ENCODE measurements at regions not wholly inside any gene's neighbourhood (a gene's known extent, or its start where the extent isn't known, plus 50 kb on each side); places are given as distances from the start of the nearest gene placed in this dataset.

DNA sequence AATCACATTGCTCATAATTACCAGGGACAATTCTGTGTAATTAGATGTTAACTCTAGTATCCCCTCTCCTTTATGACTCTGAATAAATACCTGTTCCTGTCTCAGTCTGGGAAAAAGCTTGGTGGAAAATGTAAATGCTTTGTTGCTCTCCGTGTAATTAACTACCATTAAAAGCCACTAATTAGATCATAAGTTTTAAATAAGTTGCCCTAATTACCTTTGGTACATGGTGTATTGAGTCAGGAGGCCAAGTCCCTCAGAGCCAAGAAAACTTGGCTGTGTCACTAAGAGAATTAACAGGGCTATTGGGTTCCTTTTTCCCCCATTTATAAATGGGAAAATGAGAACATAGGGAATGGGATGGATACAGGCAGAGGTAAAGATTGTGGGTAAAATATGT, 617.6 kb downstream of the TLR4 start:
- DNase-seq = peak; percentile 65

DNA sequence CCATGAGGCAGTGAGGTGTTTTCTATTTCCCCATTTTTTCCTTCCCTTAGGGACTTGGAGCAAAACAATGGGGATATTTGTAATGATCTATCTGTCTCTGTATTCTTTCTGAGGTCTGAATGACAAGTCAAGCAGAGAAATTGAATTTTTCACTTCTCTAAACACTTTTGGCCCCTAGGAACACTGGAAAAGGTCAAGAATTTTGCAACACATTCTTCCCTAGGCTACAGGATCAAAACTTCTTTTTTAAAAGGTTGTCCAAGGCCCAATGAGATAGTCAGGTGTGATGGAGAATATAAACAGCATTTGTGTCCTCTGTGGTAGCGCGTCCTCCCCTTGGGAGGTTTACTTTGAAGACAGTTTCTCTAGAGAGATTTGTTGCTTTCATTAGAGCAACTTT, 620.5 kb downstream of the TLR4 start:
- DNase-seq = no peak

DNA sequence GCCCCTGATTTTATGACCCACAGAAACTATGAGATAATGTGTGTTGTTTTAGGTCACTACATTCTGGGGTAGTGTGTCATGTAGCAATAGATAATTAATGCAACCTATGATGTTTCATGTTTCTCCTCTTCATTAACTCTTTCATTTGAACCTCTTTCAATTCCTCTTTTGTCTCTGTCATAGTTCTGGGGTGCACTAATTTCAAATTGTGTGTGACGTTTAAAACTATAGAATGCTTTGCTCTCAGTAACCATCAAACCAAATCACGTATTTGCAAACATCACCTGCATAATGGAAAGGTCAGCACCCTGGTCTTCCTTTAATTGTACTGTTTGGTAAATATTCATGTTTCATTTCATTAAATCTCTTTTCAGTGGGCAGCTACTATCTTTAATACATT, 621.6 kb downstream of the TLR4 start:
- no peak for DNase-seq

DNA sequence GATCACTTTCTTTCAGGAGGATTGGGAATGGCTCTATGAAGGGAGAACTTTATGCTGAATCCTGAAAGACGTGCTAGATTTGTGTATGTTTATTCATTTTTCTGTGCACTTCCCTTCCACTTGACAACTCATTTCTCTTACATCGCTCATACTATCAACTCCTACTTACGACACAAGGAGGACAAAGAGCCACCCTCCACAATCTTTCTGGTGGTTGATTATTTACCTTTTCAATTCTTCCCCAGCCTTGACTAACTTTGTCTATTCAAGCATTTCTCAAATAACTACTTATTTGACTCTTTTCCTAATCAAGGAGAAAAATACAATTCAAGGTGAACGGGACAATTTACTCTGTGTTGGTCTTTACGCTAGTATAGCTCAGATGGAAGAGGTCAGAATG, 622.1 kb downstream of the TLR4 start:
- no peak for DNase-seq

DNA sequence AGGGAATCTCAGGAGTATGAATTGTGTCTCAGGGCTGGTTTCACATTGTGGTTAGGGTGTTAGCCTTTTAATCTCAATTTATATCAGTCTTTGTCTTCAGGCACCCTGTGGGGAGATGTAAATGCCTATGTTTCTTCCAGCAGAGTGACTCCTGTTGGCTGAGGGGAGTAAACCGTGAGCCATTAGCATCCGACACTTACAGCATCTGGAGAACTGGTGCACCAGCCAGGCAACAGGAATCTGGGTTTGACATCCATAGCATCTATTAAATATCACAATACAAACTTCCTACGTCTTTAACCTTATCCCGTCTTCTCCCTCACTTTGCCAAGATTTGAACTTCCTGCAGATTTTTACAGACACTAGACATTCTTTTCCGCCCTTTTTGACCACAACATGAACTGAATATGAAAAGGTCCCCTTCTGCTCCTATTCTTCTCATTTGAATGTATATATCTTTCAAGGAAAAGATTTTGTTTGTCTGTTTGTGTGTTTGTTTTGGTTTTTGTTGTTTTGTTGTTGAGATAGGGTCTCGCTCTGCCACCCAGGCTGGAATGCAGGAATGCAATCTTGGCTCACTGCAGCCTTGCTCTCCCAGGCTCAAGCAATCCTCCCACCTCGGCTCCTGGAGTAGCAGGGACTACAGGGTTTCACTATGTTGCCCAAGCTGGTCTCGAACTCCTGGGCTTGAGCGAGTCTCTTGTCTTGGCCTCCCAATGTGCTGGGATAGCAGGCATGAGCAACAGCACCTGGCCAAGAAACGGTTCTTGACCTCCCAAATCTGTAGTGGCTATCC, 626.2 kb downstream of the TLR4 start:
- no peak for DNase-seq

DNA sequence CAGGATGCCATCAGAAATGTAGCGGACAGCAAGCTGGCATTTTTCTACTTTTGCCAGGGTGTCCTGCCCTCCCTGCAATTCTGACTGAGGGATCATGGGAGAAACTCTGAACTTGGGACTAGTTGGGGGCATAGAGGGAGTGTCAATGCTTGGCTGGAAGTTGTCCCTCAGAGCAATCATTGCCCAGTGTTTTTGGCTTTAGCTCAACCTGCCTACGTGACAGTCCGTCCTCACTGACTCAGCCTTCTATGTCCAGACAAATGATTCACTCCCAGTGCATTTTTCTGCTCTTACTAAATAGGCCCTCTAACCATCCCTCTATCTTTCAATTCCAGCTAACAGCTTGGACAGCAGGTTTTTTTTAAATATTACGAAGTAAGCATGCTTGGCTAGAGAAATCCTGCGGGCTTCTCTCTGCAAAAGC, 627.4 kb downstream of the TLR4 start:
- DNase-seq = no peak

DNA sequence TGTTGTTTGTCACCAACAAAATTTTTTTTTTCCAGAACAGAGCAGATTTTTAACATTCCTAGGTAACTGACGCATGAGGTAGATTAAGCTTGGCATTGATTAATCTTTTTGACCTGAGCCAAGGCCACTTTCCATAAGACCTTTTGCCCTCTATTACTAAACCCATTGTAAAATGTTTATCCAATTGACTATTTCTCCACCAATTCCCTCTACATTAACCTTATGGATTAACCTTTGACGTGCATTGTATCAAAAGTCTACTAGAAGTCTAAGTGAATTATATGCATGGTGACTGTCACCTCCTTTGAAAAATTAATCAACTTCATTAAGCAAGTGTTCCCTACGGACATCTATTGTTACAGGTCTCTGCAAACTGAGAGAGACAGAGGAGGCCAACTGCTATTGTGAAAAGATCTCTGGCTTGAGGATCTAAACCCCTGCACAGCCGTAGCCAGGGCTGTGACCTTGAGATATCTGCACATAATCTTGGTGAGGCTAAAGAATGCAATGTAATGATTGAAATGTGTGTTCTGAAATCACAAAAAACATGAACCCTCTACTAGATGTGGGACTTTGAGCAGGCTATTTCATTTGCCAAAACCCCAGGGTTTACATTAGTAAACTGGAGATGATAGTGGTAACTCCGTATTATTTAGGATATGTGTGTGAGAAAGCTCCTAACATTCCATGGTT, 632.2 kb downstream of the TLR4 start:
- DNase-seq = no peak

DNA sequence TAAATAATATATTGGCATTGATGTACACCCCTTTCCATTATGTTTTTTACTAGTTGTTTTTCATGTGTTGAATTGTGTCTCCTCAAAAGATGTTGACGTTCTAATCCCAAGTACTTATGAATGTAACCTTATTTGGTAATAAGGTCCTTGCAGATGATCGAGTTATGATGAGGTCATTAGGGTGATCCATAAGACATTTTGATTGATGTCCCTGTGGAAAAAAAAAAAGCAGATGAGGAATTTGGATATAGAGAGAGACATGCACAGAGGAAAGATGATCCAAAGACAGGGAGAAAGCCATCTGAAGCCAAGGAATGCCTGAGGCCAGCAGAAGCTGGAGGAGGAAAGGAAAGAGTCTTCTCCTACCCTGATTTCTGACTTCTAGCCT, 632.7 kb downstream of the TLR4 start:
- no peak for DNase-seq

DNA sequence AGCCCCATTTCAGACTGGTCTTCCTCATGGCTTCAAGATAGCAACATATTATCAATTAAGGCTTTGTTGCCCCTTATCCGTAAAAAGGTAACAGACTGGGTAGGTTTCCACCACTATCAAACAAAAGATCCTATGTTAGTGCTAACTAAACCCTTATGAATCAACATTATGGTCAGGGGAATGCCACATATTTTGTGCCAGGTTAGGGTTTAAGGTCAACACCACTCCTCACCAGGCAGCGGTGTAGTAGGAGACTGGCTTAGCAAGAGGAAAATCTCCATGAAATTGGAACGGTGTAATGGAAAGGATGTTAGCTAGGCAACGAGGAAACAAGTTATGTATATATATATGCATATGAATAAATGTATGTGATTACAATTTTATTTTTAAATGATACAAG, 655.8 kb downstream of the TLR4 start:
- DNase-seq = no peak

DNA sequence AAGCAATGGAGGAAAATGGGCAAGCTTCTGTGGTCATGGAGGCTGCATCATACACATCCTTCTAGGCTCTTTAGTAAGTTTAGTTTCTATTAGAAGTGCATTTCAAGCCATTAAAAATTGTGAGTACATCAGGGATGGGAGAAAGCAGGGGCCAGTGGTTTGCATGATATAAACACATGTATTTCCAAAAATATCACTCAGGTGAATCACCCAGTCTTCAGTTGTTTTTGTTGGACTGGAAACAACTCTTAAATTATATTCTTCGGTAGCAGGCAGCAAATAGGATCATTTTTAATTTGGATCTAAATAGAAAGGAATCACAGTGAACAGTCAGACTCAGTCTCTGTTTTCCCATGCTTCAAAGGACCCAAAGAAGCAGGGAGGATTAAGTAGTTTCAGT, 657.9 kb downstream of the TLR4 start:
- no peak for DNase-seq

DNA sequence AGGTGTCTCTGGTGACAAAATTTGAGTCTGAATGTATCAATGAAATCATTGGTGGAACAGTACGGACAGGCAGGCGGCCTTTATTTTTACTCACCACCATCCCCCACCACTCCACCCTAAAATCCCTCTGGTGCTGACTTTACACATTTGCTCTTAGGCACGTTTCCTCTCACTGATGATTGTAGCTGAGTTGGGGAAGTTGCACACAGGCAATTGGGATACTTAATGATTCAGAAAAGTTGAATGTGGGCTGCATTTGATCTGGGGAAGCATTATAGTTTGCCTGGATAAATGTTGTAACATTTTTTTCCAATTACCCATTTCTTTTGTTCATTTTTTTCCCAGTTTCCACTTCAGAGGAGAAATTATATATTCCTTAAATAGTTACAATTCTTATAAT, 658.4 kb downstream of the TLR4 start:
- DNase-seq = no peak

DNA sequence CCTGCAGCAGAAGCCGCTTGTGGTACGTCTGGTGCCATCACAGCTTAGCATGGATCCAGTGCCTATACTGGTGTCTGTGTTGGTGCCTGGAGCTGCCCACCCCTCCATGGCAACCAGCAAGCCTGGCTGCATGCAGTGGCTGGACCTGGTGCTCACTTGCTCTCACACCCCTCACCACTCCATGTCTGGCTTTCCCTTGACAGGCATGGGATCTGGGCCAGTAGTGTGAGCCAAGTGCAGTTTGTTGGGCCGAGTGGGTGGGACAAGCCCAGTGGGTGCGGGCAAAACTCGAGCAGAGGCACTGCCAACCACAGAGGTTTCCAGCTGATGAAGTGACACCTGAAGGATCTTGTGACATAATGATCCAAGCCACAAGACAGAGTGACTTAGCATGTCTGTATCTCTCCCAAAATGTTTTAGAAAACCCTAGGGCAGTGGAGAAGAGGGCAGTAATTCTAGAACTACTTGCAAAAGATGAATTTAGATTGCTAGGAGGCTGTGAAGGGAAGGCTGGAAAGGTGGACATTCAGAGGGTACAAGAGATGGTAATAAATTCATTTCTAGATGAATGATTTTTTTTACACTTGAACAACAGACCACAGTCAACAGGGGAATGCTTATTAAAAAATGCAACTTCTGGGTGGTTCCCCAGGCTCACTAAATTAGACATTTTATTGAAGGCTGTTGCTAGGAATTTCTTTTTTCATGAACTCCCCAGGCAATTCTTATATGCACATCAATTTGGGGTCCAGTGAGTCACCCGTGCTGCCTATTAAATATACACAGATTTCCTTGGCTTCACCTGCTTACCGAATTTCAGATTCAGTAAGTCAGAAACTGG, 660.3 kb downstream of the TLR4 start:
- DNase-seq = no peak

DNA sequence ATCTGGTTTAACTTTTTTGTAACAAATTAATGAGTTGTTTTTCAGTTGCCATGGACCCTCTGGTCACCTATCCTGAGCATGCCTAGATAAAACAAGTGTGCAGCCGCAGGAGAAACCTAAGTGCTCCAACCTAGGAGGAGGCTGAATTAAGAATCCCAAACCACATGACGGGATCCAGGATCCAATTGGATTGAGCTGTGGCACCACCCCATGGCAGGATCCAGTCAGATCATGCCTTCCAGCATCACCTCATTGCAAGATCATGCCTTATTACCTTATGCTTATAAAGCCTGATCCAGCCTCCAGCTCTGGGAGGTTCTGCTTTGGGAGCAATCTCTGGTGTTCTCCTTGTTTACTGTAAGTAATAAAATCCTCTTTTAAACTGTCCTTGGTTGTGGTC, 662.0 kb downstream of the TLR4 start:
- DNase-seq = no peak

DNA sequence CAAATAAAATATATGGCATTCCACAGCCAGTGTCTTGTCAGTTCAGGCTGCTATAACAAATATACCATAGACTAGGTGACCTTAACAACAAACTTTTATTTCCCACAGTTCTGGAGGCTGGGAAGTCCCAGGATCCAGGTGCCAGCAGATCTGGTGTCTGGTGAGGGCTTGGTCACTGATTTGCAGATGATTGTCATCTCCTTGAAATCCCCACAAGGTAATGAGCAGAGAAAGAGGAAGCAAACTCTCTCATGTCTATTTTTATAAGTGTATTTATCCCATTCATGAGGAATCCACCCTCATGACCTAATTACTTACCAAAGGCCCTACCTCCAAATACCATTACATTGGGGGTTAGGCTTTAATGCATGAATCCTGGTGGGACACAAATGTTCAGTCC, 663.2 kb downstream of the TLR4 start:
- no peak for DNase-seq

DNA sequence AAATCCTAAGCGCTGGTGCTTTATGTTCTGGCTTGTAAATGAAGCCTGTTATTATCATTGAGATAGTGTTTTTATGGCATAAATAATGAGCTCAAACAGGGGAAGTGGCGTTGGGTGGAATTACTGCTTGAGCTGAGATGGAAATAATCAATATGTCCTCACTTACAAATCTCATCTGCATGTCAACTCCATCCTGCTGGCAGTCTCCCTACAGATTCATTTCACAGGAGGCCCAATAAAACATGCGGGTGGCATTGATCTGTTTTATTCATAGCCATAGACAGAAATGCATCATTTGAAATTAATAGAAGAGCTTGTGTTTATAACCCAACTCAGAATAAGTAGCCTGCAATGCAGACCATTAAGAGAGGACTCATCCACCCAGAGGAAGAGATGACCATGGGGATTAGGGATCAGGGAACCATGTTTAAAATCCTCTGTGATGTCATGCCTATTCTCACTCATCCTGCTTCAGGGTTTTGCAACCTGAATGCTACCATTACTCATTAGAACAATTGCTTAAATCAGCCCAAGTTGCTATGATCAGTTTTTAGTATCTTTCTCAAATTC, 680.4 kb downstream of the TLR4 start:
- no peak for DNase-seq

DNA sequence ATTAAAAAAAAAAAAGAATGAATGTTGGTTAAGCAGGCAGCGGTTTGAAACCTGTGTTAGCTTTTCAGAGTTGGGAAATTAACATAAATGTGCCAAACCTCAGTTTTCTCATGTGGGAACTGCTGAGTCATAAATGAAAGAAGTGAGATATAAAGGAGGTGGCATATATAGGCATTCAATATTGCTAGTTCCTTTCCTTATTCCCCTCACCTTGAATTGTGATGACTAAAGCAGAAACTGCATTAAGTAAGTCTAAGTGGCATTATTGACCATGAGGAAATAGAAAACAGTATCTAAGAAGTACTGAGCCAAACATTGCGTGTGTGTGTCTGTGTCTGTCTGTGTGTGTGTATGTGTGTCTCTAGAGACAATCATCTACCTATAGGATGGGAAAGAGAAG, 691.2 kb downstream of the TLR4 start:
- DNase-seq = no peak

DNA sequence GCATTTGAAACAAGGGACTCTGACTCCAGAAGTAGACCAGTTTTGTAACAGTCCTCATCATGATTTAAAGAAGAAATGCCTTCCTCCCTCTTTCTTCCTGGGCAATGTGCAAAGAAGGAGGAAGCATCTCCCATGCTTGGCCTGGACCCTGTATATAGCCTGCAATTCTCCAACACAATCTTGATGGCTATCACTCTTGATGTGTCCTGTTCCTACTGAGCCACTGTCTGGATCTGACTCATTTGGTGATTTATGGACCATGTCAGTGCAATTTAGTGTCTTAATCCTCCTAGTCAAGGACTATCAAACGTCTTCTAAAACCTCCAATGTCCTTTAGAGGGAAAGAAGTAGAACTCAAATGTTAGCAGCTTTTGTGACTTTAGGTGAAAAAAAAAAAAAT, 697.3 kb downstream of the TLR4 start:
- no peak for DNase-seq

DNA sequence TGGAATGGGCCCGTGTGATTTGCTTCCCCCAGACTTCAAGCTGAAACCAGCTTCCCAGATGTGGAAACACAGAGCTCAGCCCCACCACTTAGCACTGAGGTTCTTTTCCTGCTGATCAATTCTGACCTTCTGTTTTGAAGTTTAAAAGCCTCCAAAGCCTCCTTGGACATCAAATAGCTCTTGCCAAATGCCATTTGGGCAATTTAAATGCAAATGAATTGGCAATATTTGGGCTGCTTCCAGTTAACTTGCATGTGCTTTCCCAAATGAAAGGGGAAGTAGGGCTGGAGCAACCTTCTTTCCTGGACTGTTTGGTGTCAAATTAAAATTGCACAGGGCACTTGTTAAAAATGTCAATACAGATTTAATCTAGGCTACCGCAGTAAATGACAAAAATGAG, 710.5 kb downstream of the TLR4 start:
- no peak for DNase-seq

DNA sequence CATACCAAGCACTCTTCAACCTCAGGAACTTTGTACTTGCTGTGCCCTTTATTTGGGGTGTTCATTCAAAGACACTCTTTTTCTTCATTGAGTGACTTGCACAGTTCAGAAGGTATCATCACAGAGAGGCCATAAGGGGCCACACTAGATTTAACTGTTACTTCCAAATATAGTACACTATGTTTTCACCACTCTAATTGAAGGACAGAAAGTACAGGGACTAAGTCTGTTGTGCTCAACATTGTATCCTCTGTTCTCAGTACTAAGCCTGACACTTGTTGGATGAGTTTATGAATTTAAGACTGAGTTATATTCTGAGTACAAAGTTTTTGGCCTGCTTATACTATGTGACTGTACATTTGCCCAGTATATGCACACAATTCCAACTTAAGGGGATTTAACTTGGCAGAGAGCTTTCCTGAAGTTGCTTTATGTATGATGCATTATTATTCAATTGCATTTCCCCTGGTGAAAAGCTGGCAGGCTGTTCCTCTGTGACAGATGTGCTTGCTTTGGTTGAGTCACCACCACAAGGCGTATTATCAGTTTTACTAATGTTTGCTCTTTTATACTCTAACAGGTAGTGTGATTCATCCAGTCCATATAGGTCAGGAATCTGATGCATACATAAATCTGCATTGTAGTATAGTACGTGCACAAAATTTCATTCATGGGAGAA, 714.8 kb downstream of the TLR4 start:
- DNase-seq = no peak

DNA sequence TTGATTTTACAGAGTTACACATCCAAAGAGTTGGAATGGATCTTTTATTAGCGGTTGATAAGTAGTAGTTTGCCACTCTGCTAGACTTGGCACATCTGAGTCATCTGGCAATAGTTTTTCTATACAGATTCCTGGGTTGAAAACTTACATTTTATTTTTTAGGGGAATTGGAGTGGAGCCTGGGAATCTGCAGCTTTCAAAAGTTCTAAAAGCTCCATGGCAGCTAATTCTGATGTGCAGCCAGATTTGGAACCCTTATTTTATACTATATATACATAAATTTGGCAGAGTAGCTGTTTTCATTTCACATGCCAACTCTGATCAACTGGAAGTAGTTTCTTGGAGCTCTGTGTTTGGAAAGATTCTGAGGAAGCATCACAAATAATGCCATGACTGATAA, 715.5 kb downstream of the TLR4 start:
- DNase-seq = no peak

DNA sequence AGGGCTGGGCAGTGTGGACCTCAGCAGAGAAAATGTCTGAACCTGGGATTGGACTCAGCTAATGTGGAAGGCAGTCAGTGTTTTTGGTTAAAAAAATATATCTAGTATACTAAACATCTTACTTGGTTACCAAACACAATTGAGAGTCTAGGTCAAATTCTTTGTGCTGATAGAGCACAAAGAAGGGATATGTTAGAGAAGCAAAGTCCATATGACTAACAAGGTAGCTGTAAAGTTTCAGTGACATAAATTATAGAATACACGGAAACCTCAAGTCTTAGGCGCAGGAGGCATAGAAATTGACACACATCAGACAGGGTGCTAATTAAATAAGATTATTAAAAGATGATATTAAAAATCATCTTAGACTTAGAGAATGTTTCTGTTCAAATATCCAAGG, 718.3 kb downstream of the TLR4 start:
- DNase-seq = no peak

DNA sequence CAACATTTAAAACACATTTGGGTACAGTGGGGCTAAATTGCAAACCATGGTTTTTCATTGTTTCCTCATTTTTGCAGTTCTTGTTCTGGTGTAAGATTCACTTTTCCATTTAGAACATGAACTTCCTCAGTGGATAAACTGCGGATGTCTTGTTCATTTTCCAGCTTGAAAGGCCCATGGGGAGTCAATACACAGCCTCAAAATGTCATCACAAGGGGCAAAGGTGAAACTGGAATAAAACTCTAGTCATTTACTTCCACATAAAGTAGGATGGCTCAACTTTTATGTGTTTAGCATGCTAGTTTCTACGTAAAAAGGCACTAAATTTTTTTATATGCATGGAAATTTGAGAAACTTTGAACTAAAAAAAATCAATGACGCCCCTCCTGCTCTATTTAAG, 718.8 kb downstream of the TLR4 start:
- DNase-seq = no peak

DNA sequence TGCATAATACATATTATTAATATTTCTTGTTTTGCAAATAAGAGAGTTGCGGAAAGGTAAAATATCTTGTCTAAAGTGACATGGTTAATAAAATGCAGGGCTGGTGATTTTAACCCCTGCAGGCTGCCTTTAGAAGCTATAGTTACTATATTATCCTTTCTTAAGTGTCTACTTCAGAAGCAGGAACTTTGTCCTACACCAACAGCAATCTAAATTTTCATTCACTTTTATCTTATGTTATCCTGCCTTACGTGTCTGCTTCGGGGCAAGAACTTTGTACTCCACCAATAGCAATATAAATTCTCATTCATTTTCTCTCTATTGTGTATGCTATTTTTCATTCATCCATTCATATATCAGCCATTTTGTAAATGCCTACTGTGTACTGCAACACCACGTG, 719.5 kb downstream of the TLR4 start:
- DNase-seq = no peak

All from NCI-H1417 treated with DMSO at 0.1 percent for 48 hours (cell line).